ENCODE measurements at regions not wholly inside any gene's neighbourhood (a gene's known extent, or its start where the extent isn't known, plus 50 kb on each side); places are given as distances from the start of the nearest gene placed in this dataset.

- DNase-seq: no peak
These were observed 96.2 kb upstream of the VGLL2 start for GRCh38 chr6:117169064-117169665.

DNA sequence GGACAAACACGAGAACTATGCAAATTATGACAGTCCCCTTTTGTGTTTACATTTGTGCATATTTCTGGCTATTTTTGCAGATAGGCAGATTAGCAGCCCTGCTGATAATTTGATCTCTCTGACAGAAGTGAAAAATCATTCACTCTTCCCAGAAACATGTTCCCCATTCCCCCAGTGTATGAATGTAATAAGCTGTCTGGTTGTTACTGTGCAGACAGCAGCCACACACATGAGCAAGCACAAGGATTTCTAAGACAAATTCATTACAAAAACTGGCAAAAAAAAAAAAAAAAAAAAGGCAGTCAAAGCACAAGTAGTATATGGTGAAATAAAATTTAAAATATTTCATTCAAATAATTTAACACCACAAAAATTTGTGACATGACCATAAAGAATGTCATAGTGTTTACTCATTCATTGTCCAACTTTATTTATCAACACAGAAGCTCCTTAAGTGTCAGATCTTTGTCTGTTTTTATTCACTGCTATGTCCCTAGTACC, 95.5 kb upstream of the VGLL2 start:
- no peak for DNase-seq

GRCh38 chr6:117174835-117175360, 90.5 kb upstream of the VGLL2 start:
- no peak for DNase-seq

- DNase-seq: no peak
These were observed 76.6 kb upstream of the VGLL2 start for GRCh38 chr6:117188627-117189201.

GRCh38 chr6:117191009-117191408, 74.3 kb upstream of the VGLL2 start:
- DNase-seq: no peak

- no peak for DNase-seq
These were observed 73.9 kb upstream of the VGLL2 start for GRCh38 chr6:117191448-117191847.

DNA sequence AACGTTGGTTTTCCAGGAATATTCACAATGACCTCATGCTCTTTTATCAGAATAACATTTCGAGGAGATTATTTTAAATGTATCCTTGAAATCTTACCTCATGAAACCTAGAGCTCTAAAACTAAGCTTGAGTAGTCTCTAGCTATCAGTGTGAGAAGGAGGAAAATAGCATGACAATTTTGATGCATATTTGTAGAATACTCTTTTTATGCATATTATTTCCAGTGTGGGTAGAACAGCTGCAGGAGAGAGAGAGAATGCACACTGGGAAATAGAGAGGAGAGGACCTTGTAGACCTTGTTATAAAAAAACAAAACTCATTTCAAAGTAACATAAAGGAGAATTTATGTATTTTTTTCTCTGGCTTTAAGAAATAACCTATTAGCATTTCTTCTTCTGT, 71.1 kb upstream of the VGLL2 start:
- no peak for DNase-seq

- peak; percentile 63 for DNase-seq
These were observed 70.4 kb upstream of the VGLL2 start for GRCh38 chr6:117194978-117195377.

GRCh38 chr6:117195728-117196127, 69.6 kb upstream of the VGLL2 start:
- no peak for DNase-seq

DNA sequence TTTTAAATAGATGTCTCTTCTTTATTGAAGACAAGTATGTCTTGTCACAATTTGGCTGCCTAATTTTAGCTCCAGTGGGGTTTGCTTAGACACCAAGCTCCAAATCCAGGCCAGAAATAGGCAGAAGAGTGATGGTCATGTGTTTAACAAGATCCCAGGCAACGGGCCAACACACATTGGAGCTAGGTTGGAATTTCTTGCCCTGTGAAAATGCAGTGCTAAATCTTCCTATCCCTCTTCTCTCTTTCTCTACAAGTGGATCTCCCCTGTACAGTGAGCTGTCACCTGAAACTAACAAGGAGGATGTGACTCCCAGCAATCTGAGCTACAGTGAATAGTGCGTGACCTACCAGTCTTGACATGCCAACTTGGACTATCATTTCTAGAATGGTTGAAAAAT, 65.3 kb upstream of the VGLL2 start:
- DNase-seq: no peak

GRCh38 chr6:117204903-117205302, 60.5 kb upstream of the VGLL2 start:
- no peak for DNase-seq

DNA sequence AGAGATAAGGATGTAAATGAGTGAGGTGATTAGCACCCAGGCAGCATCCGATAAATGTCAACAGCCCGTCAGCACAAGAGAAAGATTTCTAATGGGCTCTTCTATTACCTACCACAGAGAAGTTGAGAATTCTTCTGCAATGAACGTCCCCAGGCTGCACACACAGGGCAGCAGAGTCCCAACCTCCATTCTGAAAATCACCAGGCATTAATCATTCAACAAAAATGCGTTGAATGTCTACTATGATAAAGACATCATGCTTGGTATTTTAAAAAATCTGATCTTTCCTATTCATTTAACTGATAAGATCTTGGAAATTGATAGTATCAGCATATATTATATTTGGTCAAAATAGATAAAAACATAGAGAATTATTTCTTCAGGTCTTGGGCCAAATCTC, 59.5 kb upstream of the VGLL2 start:
- no peak for DNase-seq

GRCh38 chr6:117206522-117206921, 58.8 kb upstream of the VGLL2 start:
- DNase-seq: no peak

DNA sequence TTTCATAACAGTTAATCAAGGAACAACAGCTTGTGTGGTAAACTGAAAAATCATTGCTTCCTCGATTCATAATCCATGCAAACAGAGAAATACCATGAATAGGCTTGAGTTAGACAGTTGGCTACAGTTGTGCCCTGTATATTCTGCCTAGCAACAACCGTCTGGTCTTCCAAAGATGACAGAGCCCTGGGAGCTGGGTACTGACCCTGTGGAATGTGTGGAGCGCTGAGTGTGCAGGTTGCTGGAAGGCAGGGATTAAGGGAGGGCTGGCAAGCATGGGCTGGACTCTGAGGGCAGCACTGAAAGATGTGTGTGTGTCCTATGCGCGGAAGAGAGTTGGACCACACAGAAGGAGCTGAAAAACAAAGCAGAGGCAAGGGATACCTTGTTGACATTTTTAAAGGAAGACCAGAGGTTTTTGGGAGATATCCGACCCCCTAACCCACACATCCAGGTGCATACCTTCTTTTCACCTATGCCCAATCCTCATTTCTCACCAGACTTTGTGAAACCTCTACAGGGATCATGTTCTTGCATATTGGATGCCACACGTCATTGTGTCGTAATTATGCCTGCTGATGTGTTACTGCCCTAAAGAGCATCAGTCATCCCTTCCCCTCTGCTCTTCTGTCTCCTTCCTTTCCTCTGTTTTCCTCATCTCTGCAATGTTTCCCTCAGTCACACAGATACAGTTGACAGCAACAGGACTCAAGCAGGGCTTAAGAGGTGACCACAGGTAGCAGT, 58.2 kb upstream of the VGLL2 start:
- peak; percentile 50 for DNase-seq

DNA sequence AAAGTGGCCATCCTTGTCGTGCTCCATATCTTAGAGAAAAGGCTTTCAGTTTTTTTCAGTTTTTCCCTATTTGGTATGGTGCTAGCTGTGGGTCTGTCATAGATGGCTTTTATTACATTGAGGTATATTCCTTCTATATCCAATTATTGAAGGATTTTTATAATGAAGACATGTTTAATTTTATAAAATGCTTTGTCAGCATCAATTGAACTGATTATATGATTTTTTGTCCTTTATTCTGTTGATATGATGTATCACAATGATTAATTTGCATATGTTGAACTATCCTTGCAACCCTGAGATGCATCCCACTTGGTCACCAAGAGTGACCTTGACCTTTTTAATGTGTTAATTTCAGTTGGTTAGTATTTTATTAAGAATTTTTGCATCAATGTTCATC, 55.1 kb upstream of the VGLL2 start:
- DNase-seq: no peak

DNA sequence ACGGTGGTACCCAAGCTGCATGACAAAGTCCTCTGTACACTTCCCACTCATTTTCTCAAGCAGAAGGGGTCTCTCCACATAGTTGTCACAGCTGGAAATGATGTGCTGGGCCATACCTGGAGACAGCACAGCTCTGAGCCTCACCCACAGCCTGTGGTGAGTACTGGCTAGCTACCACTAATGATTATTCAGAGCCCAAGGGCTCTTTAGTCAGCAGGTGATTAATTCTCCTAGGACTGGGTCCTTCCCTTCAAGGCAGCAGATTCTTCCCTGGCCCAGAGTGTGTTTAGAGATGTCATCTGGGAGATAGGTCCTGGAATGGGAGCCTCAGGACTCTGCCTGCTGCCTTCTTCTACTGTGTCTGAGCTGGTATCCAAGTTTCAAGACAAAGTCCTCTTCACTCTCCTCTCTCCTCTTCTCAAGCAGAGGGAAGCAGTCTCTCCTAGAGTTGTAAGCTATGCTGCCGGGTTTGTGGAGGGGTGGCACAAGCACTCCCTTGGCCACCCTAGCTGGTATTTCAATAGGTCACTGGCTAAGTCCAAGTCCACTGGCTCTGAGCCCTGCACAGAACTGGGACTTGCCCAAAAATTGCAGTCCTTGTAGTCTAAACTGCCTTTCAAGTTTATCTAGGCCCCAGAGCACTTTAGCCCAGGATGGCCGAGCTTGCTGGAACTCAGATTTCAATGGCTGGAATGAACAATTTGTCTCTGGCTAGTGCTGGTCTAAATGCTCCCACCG, 49.8 kb upstream of the VGLL2 start:
- no peak for DNase-seq
